Stimulated activated CD8-positive, alpha-beta memory T cell treated with anti-CD3 and anti-CD28 coated beads, Interleukin-12 subunit alpha, Interleukin-12 subunit beta, amount 100 ng/mL, for 1 hour (primary cell): ENCODE measurements at regions not wholly inside any gene's neighbourhood (a gene's known extent, or its start where the extent isn't known, plus 50 kb on each side); places are given as distances from the start of the nearest gene placed in this dataset.
"Not testable (repeated sequence)": the region's sequence is repeated elsewhere in the genome, so short reads cannot be mapped to it uniquely, and the experiment has no call there.

Experiments used
- DNase-seq: peaks from one replicate; pipeline ENCODE4 v3.0.0-alpha.2; 2020; ENCODE audit warnings: low read depth

DNA sequence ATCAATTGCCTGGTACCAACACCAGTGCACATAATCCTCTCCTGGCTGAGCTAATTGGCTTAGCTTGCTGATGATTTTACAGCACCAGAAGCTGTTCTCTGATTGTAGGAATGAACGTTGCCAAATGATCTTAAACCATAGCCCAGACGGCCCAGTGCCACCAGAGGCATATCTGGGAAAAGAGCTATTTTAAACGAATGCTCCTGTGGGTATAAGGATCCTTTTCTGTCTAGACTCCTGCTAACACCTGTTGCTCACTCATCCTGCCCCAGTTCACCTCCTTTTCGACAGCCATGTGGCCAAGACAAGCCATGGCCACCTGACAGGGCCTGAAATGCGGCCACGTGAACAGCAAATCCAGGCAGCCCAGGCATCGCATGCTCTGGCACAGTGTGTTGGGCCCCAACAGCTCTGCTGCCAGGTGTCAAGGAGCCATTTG is 289.9 kb upstream of the SLC30A5 start:
- DNase-seq: no peak

DNA sequence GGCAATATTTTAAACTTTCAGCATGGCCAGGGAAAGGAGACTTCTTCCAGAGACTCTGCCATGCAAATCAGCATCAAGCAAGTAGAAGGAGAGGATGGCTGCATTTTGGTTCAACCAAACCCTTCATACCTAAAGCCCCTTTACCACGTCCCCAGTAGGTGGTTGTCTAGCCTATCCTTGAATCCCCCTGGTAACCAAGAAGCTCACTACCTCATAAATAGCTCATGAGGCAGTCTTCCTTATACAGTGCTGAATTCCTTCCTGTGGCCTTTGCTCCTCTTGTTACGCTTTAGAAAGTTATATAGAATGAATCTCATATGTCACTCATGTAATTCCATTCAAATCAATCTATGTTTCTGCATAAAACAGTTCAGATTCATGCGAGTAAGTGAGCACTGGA is 289.5 kb upstream of the SLC30A5 start:
- DNase-seq: no peak

- DNase-seq: no peak
These were observed 288.4 kb upstream of the SLC30A5 start for GRCh38 chr5:68805444-68805843.

GRCh38 chr5:68817632-68818031 is 276.2 kb upstream of the SLC30A5 start:
- DNase-seq: no peak

DNA sequence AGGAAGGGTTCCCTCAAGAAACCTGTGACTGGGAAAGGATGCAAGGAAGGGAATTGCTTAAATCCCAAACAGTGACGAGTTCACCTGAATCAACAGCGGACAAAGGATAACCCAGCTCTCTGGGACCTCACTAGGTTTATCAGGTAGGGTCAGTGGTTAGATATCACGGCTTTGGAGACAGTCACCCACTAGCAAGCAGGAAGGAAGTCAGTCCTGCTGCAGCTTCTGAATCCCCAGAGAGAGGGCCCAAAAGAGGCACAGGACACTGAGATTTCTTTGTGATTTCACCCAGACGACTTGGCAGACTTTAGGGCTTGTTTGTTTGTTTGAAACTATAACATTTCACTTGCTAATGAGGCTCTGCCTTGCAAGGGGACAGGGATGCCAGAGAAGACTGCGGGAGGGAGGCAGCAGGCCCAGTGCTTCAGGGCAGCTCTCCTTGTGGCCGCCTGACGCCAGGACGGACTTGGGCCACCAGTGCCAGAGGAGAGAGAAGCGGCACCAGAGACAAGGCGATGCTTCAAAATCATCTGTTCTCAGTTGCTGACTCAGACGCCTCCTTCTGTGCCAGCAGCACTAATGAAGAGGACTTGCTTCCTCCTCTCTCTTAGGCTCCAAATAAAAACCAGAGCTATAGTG is 275.6 kb upstream of the SLC30A5 start:
- no peak for DNase-seq

- no peak for DNase-seq
These were observed 274.9 kb upstream of the SLC30A5 start for GRCh38 chr5:68818870-68819269.

DNA sequence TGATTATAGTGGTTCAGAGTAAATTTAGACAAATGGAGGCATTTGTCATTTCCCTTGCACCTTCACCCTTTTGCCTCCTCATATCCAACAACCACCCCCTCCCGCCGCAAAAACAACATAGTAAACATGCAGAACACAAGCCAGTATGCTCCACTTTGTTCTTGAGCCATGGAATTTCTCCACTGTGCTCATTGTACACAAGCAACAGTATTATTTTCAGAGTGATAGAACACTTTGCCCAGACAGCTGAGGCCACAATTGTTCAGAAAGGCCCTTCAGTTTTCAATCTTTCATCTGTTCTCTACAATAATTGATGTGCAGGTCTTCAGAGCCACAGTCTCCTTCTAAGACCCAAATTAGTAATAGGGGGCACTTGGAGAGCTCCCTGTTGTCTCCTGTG is 272.8 kb upstream of the SLC30A5 start:
- DNase-seq: no peak

- DNase-seq: no peak
These were observed 271.0 kb upstream of the SLC30A5 start for GRCh38 chr5:68822796-68823195.

DNA sequence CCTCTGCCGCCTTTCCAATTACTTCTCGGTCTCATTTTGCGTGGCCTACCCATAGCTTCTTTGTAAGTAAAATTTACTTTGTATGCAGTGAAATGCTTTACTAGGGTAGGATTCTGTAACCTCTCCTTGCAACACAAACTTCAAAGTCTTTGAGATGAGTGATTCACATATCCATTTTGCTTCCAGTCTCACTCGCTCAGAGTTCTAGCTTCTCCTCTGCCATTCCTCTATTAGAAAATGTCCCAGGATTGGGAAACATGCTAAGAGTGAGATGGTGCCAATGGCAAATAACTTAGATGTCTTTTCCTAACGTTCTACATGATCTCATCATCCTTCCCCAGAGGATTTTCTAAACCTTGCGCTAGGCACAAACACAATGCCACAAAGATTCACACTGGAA is 270.5 kb upstream of the SLC30A5 start:
- DNase-seq: no peak

DNA sequence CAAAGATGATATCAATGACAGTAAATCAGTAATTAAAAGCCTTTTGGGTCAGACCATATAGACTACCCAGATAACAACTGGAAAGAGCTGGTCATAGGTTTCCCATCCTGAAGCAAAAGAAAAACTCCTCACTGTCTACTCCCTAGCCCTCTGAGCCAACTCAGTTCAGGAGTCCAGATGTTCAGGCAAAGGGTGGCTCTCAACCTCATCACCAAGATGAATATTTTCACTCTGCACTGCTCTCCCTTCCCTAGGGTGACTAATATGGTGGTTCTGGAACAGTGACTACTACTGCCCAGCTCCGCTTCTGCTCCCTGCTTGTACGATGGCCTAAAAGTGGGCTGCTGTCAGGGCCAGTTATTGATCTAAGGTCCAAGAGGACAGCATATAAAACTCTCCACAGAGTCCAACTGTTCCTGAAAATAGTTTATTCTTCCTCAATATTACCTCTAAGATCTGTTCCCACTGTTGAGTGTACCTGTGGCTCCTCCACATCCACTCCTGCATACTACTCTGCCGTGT is 263.4 kb upstream of the SLC30A5 start:
- DNase-seq: no peak

DNA sequence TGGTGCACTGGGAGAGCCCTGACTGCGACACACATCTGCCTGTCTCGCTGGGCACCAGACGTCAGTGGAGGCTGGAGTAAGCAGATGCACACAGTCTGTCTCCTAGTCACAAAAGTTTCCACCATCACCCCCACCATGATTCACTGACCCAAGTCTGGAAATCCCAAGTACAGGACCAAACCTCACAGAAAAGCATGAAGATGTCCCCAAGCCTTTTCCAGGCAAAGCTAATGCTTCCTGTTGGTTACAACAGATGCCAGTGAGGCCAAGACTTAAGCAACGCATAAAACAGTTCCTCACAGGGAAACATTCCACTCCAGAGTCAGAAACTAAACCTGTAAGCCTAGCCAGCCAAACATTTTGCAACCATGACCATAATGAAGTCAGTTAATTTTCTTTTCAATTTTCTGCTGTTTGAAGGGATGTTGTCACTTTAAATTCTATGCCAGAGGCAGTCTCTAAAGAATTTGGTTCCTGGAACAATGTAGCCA is 259.3 kb upstream of the SLC30A5 start:
- no peak for DNase-seq

DNA sequence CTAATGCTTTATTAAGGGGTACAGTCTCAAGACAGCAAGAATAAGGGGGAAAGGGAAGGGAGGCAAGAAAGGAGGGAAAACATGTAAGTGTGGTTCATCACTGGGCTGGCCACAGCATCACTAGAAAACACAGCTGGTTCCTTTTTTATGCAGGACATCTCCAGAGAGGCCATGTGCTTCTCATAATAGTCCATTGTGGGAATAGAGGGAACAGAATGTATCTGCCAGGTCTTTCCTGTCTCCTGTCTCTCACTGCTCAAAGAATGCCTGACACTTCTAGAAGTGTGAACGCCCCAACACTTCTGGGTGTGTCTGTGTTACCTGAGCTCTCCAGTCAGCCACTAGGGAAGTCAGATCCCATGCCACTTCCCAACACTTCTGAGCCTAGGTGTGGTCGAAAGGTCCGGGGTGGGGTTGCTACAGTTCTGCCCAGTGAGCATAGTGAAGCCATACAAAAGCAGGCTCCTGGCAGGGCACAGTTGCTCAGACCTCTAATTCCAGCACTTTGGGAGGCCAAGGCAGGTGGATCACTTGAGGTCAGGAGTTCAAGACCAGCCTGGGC is 255.6 kb upstream of the SLC30A5 start:
- DNase-seq: no peak

GRCh38 chr5:68839019-68839552 is 254.7 kb upstream of the SLC30A5 start:
- DNase-seq: no peak

GRCh38 chr5:68843624-68844364 is 250.0 kb upstream of the SLC30A5 start:
- DNase-seq: no peak

- DNase-seq: no peak
These were observed 248.7 kb upstream of the SLC30A5 start for GRCh38 chr5:68845131-68845530.

GRCh38 chr5:68846828-68847227 is 247.0 kb upstream of the SLC30A5 start:
- no peak for DNase-seq

GRCh38 chr5:68848091-68848490 is 245.7 kb upstream of the SLC30A5 start:
- DNase-seq: no peak

GRCh38 chr5:68849103-68849502 is 244.7 kb upstream of the SLC30A5 start:
- DNase-seq: no peak

DNA sequence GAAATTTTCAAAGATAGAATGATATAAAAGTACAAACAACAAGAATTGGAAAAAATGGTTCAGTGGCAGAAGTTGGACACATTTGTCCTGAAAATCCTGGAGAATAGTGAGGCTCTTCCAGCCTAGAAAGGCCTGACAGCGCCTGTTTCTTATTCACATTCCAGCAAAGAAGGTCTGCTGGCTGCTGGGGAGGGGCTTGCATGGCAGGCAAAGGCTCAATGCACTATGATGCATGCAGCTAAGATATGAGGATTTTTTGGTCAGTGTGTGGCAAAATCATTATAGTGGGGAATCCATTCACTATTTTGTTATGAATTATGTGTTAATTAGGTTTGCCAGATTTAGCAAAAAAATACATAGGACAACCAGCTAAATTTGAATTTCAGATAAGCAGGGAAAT is 243.9 kb upstream of the SLC30A5 start:
- DNase-seq: no peak

- DNase-seq: no peak
These were observed 232.7 kb upstream of the SLC30A5 start for GRCh38 chr5:68861099-68861498.

DNA sequence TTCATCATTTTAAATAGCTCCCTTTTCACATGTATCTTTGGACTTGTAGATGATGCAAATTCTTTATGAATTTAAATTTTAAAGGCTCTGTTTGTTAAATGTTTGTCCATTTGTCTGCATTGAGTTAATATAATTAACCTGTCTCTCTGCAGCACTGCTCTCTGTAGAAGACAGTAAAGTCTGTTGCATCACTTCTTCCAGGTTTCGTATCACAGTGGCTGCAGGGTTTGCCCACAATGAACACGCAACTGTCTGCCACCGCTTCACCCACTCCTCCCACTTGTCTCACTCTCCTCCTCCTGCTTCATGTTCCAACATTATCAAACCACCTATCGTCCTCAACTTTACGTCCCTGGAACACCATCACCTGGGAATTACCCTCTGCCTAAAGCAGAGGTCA is 231.3 kb upstream of the SLC30A5 start:
- no peak for DNase-seq

DNA sequence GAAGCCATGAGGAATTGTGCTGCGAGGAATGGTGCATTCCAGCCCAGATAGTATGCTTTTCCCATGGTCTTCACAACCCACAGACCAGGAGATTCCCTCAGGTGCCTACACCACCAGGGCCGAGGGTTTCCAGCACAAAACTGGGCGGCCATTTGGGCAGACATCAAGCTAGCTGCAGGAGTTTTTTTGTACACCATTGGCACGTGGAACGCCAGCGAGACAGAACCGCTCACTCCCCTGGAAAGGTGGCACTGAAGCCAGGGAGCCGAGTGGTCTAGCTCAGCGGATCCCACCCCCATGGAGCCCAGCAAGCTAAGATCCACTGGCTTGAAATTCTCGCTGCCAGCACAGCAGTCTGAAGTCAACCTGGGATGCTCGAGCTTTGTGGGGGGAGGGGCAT is 228.6 kb upstream of the SLC30A5 start:
- DNase-seq: not testable (repeated sequence)
